EH (cell line): ENCODE measurements at regions not wholly inside any gene's neighbourhood (a gene's known extent, or its start where the extent isn't known, plus 50 kb on each side); places are given as distances from the start of the nearest gene placed in this dataset.
"Not testable (repeated sequence)": the region's sequence is repeated elsewhere in the genome, so short reads cannot be mapped to it uniquely, and the experiment has no call there.

Experiments used
- DNase-seq: peaks from one replicate; pipeline ENCODE4 v3.0.0-alpha.2; 2015; ENCODE audit warnings: low read depth

GRCh38 chr6:112401083-112401482 lies 54.0 kb downstream of the RFPL4B start:
- DNase-seq = no peak

DNA sequence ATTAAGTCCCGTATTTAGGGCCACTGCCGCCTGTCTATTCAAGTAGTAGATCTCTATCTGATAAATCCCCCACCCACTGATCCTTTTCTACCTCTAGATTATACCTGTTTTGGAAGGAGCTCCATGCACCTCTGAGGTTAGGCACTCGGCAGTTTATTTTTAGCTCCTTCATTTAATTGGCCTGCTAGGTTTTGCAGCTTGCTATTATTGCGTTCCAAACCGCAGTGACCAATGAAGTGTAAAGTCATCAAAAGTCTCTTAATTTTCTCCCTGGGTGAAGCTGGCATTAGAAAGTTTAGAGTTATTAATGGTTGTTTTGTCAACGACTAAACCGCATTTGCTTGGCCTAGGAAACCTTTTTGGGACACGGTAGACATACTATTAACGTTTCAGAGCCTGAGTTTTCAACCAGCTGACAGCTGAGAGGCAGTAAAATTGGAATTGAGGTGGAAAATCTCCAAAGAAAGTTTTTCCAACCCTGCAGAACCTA lies 60.0 kb downstream of the RFPL4B start:
- DNase-seq = no peak

DNA sequence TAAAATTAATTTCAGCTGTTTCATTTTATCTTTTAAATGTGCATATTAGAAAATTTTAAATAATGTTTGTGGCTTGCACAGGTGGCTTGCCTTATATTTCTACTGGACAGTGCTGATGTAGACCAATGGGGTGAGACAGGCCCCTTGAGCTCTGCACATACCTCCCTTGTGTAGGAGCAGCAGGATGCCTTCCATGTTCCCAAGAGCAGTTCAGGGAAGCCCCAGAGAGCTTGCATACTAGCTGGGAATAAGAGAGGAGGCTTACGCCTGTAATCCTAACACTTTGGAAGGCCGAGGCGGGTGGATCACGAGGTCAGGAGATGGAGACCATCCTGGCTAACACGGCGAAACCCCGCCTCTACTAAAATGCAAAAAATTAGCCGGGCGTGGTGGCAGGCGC lies 61.4 kb downstream of the RFPL4B start:
- DNase-seq = no peak

- DNase-seq = peak; percentile 45
Measured at GRCh38 chr6:112409311-112409710, 62.2 kb downstream of the RFPL4B start.

DNA sequence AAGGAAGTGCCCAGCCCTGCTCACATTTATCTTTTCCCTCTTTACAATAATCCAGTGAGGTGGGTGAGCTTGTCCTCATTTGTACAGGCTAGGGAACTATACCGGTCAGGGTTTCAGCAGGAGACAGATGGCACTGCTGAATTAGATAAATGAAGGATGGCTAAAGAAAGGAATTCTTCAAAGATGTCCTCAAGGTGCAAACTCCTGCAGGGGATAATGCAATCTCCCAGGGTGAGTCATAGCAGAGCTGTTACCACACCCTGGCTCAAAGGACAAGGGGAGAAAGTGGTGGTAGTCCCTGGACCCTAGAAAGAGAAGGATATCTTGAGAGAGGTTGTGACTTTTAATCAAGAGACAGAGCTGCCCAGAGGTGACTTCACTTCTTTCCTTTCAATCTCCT lies 66.7 kb downstream of the RFPL4B start:
- DNase-seq = peak; percentile 30

GRCh38 chr6:112415366-112415765 lies 68.2 kb downstream of the RFPL4B start:
- peak; percentile 29 for DNase-seq

GRCh38 chr6:112416866-112417265 lies 69.7 kb downstream of the RFPL4B start:
- peak; percentile 86 for DNase-seq

- not testable (repeated sequence) for DNase-seq
Measured at GRCh38 chr6:112427011-112427410, 79.9 kb downstream of the RFPL4B start.

GRCh38 chr6:112427499-112427898 lies 80.4 kb downstream of the RFPL4B start:
- no peak for DNase-seq

DNA sequence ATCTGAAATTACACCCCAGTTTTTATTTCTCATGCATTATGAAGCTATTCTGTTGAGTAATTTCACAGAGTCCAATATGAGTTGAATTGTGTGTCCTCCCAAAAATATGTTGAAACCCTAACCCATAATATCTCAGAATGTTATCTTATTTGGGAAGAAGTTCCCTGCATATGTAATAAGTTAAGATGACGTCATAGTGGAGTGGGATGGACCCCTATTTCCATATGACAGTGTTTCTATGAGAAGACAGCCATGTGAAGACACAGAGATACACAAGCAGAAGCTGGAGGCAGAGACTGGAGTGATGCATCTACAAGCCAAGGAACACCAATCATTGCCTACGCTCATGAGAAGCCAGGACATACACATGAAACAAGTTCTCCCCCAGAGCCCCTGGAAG lies 81.3 kb downstream of the RFPL4B start:
- DNase-seq = no peak

DNA sequence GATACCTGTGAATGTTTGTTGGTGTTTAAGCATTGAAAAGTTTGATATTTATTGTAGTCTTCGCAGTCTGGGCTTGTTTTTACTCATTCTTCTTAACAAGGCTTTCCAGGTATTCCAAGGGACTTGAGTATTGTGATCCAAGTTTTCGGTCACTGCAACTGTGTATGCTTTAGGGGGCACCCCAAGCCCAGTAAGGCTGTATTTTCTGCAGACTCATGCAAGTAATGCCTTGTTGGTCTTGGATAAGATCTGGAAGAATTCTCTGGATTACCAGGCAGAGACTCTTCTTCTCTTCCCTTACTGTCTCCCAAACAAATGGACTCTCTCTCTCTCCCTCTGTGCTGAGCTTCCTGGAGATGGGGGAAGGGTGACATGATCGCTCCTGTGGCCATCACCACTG lies 82.1 kb downstream of the RFPL4B start:
- peak; percentile 57 for DNase-seq

- DNase-seq = no peak
Measured at GRCh38 chr6:112431803-112432202, 84.7 kb downstream of the RFPL4B start.

GRCh38 chr6:112432853-112433252 lies 85.7 kb downstream of the RFPL4B start:
- peak; percentile 54 for DNase-seq

- no peak for DNase-seq
Measured at GRCh38 chr6:112433457-112433856, 86.3 kb downstream of the RFPL4B start.

- DNase-seq = no peak
Measured at GRCh38 chr6:112434896-112435435, 87.8 kb downstream of the RFPL4B start.

- DNase-seq = no peak
Measured at GRCh38 chr6:112437058-112437457, 89.9 kb downstream of the RFPL4B start.

DNA sequence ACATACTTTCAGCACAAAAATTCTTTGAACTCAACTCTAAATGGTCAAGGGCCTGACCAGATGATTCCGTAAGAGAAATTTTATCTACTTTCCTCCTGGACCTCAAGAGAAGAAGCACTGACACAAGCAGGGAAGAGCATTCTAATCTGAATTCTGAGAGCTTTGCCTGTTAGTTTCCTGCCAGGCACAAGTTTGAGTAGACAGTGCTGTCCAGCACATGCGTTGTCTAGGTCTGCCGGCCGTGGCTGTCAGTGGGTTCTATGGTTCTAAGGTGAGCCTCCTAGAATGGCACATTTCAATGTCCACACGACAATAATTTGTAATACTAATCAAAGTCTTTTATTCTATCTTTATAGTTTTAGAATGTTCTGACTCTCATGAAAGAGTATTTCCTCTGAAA lies 91.9 kb downstream of the RFPL4B start:
- DNase-seq = no peak

- DNase-seq = no peak
Measured at GRCh38 chr6:112439432-112439831, 92.3 kb downstream of the RFPL4B start.

GRCh38 chr6:112441607-112442006 lies 94.5 kb downstream of the RFPL4B start:
- no peak for DNase-seq

DNA sequence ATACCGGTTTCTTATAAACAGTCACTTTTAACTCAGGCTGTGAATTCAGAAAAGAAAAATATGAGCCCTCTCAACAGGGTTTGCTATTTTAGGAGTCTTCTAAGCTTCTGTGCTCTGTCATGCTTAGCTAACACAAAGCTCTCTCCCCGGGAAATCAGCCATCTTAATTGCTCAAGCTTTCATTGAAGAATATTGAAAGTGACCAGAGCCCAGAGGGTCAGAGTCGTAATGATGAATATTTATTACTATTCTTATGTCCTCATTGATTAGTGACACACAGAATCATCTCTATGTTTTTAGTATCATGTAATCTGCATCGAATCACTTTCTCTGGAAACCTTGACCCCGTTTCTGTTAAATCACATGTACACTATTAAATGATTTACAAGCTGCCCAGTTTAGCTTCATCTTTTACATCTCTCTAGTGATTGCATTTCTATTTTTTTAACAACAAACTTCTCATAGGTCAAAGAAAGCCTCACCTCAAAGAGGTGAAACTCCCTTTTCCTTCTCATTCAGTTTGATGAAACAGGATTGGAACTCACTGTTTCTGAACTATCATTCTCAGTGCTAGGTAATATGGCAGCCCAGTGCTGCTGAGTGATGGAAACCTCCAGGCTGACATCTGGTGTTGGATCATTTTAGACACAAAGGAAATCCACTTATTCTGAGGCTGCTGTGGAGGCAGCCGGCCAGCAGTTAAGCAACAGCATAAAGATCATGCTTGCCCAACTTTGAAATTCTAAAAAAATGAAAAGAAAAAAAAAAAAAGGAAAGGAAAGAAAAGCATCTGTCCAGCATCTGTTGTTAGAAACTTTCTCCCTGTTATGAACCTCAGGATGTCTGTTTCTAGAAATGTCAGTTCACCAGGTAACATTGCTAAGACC lies 96.3 kb downstream of the RFPL4B start:
- peak; percentile 64 for DNase-seq

- not testable (repeated sequence) for DNase-seq
Measured at GRCh38 chr6:112448786-112449185, 101.7 kb downstream of the RFPL4B start.

GRCh38 chr6:112450663-112451062 lies 103.5 kb downstream of the RFPL4B start:
- no peak for DNase-seq

GRCh38 chr6:112457886-112458285 lies 110.8 kb downstream of the RFPL4B start:
- peak; percentile 54 for DNase-seq
